GM18508 (cell line): ENCODE measurements at regions not wholly inside any gene's neighbourhood (a gene's known extent, or its start where the extent isn't known, plus 50 kb on each side); places are given as distances from the start of the nearest gene placed in this dataset.
"Not testable (repeated sequence)": the region's sequence is repeated elsewhere in the genome, so short reads cannot be mapped to it uniquely, and the experiment has no call there.

ENCODE experiments used
- ATAC-seq: cut with Tn5 transposase; IDR thresholded peaks from one replicate; pipeline ENCODE4 v1.9.1; 2021; ENCODE audit warnings: moderate number of reproducible peaks; ENCODE audit not compliant: insufficient read depth, unreplicated experiment

GRCh38 chr10:43926875-43927406, 278.3 kb upstream of the ZNF32 start:
- no peak for ATAC-seq

- no peak for ATAC-seq
These were observed 277.7 kb upstream of the ZNF32 start for GRCh38 chr10:43926371-43926770.

GRCh38 chr10:43925793-43926192, 277.1 kb upstream of the ZNF32 start:
- ATAC-seq: no peak

- no peak for ATAC-seq
These were observed 274.6 kb upstream of the ZNF32 start for GRCh38 chr10:43923328-43923727.

GRCh38 chr10:43922335-43923280, 273.9 kb upstream of the ZNF32 start:
- no peak for ATAC-seq

GRCh38 chr10:43921881-43922280, 273.2 kb upstream of the ZNF32 start:
- no peak for ATAC-seq

GRCh38 chr10:43921478-43921877, 272.8 kb upstream of the ZNF32 start:
- ATAC-seq: no peak

- ATAC-seq: not testable (repeated sequence)
These were observed 271.6 kb upstream of the ZNF32 start for GRCh38 chr10:43920236-43920758.

- ATAC-seq: no peak
These were observed 265.1 kb upstream of the ZNF32 start for GRCh38 chr10:43913676-43914235.

- ATAC-seq: no peak
These were observed 263.8 kb upstream of the ZNF32 start for GRCh38 chr10:43912469-43912868.

- ATAC-seq: no peak
These were observed 257.8 kb upstream of the ZNF32 start for GRCh38 chr10:43906490-43906889.

- no peak for ATAC-seq
These were observed 257.0 kb upstream of the ZNF32 start for GRCh38 chr10:43905512-43906236.

GRCh38 chr10:43904844-43905243, 256.2 kb upstream of the ZNF32 start:
- ATAC-seq: no peak

GRCh38 chr10:43904301-43904700, 255.6 kb upstream of the ZNF32 start:
- no peak for ATAC-seq

GRCh38 chr10:43903451-43903850, 254.8 kb upstream of the ZNF32 start:
- ATAC-seq: no peak

GRCh38 chr10:43902842-43903241, 254.2 kb upstream of the ZNF32 start:
- ATAC-seq: no peak

- no peak for ATAC-seq
These were observed 253.2 kb upstream of the ZNF32 start for GRCh38 chr10:43901744-43902504.

- ATAC-seq: no peak
These were observed 252.6 kb upstream of the ZNF32 start for GRCh38 chr10:43901302-43901701.

GRCh38 chr10:43900571-43900970, 251.9 kb upstream of the ZNF32 start:
- ATAC-seq: no peak
